HUES48 (cell line): ENCODE measurements at regions not wholly inside any gene's neighbourhood (a gene's known extent, or its start where the extent isn't known, plus 50 kb on each side); places are given as distances from the start of the nearest gene placed in this dataset.

Experiments used
- H3K27ac ChIP-seq: one replicate; pipeline ENCODE4 v1.7.0; 2013; ENCODE audit warnings: low read depth, low read length, inconsistent platforms
- H3K27me3 ChIP-seq: 2 replicates; pipeline ENCODE4 v1.6.1; 2013; ENCODE audit warnings: mild to moderate bottlenecking, low read length; ENCODE audit not compliant: control insufficient read depth, insufficient read depth
- H3K36me3 ChIP-seq: 2 replicates; pipeline ENCODE4 v1.6.1; 2013; ENCODE audit warnings: low read length; ENCODE audit not compliant: control insufficient read depth, insufficient read depth
- H3K4me1 ChIP-seq: 2 replicates; pipeline ENCODE4 v1.6.1; 2013; ENCODE audit warnings: mild to moderate bottlenecking, low read length; ENCODE audit not compliant: control insufficient read depth, insufficient read depth
- H3K4me3 ChIP-seq: 2 replicates; pipeline ENCODE4 v1.5.1; 2013; ENCODE audit warnings: mild to moderate bottlenecking, low read depth, low read length
- H3K9ac ChIP-seq: 2 replicates; pipeline ENCODE4 v1.6.1; 2013; ENCODE audit warnings: mild to moderate bottlenecking, low read depth, low read length, moderate library complexity
- H3K9me3 ChIP-seq: 2 replicates; pipeline ENCODE4 v1.6.1; 2013; ENCODE audit warnings: low read length; ENCODE audit not compliant: control insufficient read depth, insufficient read depth

DNA sequence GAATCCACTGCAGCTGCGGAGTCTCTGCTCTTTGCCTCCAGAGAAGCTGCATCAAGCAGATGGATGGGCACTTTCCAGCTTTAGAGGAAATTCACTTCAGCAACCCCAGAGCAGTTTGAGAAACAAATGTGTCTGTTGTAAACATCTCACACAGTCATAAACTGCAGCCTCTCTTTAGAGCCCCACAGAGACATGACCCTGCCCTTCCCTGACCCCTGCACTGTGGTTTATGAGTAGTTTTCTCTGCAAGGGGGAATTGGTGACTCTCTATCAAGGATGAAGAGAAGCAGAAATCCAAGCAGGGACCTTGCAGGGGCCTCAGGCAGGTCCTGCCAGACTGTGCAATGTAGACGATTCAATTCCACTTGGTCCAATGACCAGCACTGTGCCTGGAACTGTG, 160.2 kb downstream of the SH2D4B start:
- Histone ChIP-seq H3K36me3 (no peaks in the 10 kb centered on the region), H3K4me1 (peaks cover 3% of the 10 kb centered on the region; the same call in 1 of the 2 replicates), H3K9ac (no peak overlapping the region), H3K27ac (no peak overlapping the region), H3K4me3 (no peak overlapping the region), H3K9me3 (no peaks in the 10 kb centered on the region), H3K27me3 (no peaks in the 10 kb centered on the region)

GRCh38 chr10:80699602-80700039, 161.9 kb downstream of the SH2D4B start:
- Histone ChIP-seq H3K27ac (no peak overlapping the region), H3K4me1 (peaks cover 3% of the 10 kb centered on the region; the same call in 1 of the 2 replicates), H3K9me3 (no peaks in the 10 kb centered on the region)

DNA sequence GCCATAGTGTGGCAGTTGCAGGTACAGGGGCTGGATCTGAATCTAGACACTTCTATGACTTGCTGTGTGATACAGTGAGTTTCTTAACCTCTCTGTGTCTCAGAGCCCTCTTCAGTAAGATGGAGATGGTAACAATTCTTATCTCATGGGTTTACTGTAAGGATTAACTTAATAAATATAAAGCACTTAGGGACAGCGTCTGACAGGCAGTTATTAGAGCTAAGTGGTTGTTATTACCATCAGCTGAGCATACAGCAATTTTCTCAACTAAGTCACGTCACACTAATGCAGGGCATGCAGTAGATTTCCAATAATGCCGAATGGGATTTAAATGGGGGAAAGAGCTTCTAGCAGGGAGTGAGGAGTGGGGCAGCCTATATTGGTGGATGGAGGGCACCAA, 162.6 kb downstream of the SH2D4B start:
- Histone ChIP-seq H3K27ac (no peak overlapping the region), H3K9me3 (no peaks in the 10 kb centered on the region), H3K4me1 (peaks cover 3% of the 10 kb centered on the region; the same call in 1 of the 2 replicates), H3K9ac (no peak overlapping the region), H3K27me3 (no peaks in the 10 kb centered on the region), H3K36me3 (no peaks in the 10 kb centered on the region), H3K4me3 (no peak overlapping the region)

More at GRCh38 chr10:80699602-80700039, 161.9 kb downstream of the SH2D4B start:
- no peak overlapping the region for H3K4me3 ChIP-seq
- no peak overlapping the region for H3K9ac ChIP-seq
- H3K27me3 ChIP-seq = no peaks in the 10 kb centered on the region
- no peaks in the 10 kb centered on the region for H3K36me3 ChIP-seq

- no peak overlapping the region for H3K4me3 ChIP-seq
- H3K36me3 ChIP-seq = no peaks in the 10 kb centered on the region
- no peak overlapping the region for H3K27ac ChIP-seq
- H3K4me1 ChIP-seq = peaks cover 3% of the 10 kb centered on the region; the same call in 1 of the 2 replicates
- H3K9ac ChIP-seq = no peak overlapping the region
- no peaks in the 10 kb centered on the region for H3K27me3 ChIP-seq
- H3K9me3 ChIP-seq = no peaks in the 10 kb centered on the region
Measured at GRCh38 chr10:80700760-80701444, 163.2 kb downstream of the SH2D4B start.

GRCh38 chr10:80701706-80702105, 164.0 kb downstream of the SH2D4B start:
- Histone ChIP-seq H3K4me1 (peaks cover 3% of the 10 kb centered on the region; the same call in 1 of the 2 replicates), H3K27me3 (no peaks in the 10 kb centered on the region), H3K9me3 (no peaks in the 10 kb centered on the region), H3K27ac (no peak overlapping the region), H3K36me3 (no peaks in the 10 kb centered on the region), H3K4me3 (no peak overlapping the region), H3K9ac (no peak overlapping the region)

GRCh38 chr10:80702143-80702542, 164.4 kb downstream of the SH2D4B start:
- H3K9me3 ChIP-seq = no peaks in the 10 kb centered on the region
- no peak overlapping the region for H3K4me3 ChIP-seq
- no peak overlapping the region for H3K9ac ChIP-seq
- H3K36me3 ChIP-seq = no peaks in the 10 kb centered on the region
- H3K4me1 ChIP-seq = peaks cover 3% of the 10 kb centered on the region; the same call in 1 of the 2 replicates
- no peaks in the 10 kb centered on the region for H3K27me3 ChIP-seq
- no peak overlapping the region for H3K27ac ChIP-seq

GRCh38 chr10:80705899-80706298, 168.2 kb downstream of the SH2D4B start:
- no peak overlapping the region for H3K9ac ChIP-seq

GRCh38 chr10:80708185-80708584, 170.5 kb downstream of the SH2D4B start:
- no peak overlapping the region for H3K27ac ChIP-seq
- H3K4me3 ChIP-seq = no peak overlapping the region
- no peaks in the 10 kb centered on the region for H3K36me3 ChIP-seq
- H3K9me3 ChIP-seq = no peaks in the 10 kb centered on the region
- H3K4me1 ChIP-seq = no peaks in the 10 kb centered on the region
- H3K9ac ChIP-seq = no peak overlapping the region
- no peaks in the 10 kb centered on the region for H3K27me3 ChIP-seq

More at GRCh38 chr10:80705899-80706298, 168.2 kb downstream of the SH2D4B start:
- no peaks in the 10 kb centered on the region for H3K27me3 ChIP-seq
- H3K9me3 ChIP-seq = no peaks in the 10 kb centered on the region
- H3K36me3 ChIP-seq = no peaks in the 10 kb centered on the region
- H3K27ac ChIP-seq = no peak overlapping the region
- H3K4me3 ChIP-seq = no peak overlapping the region
- H3K4me1 ChIP-seq = no peaks in the 10 kb centered on the region

GRCh38 chr10:80708808-80709207, 171.1 kb downstream of the SH2D4B start:
- Histone ChIP-seq H3K36me3 (no peaks in the 10 kb centered on the region), H3K27me3 (no peaks in the 10 kb centered on the region), H3K9ac (no peak overlapping the region), H3K4me3 (no peak overlapping the region), H3K27ac (no peak overlapping the region), H3K4me1 (no peaks in the 10 kb centered on the region), H3K9me3 (no peaks in the 10 kb centered on the region)

DNA sequence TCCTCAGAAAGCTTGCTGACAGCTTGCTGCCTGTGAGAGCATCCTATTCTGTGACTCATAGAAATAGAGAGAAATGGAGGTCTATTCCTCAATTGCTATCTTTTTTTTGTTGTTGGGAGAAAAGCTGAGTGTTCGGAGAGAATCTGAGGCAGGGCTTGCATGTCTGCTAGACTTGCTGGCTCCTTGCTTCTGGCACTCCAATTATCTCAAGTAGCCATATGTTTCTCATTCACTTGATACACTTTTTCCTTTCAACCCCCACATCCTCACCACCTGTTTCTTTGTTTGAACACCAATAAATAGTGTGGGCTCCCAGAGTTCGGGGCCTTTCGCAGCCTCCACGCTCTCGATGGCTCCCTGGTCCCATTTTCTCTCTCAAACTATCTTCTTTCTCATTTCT, 172.2 kb downstream of the SH2D4B start:
- Histone ChIP-seq H3K9me3 (no peaks in the 10 kb centered on the region), H3K9ac (no peak overlapping the region), H3K36me3 (no peaks in the 10 kb centered on the region), H3K4me1 (no peaks in the 10 kb centered on the region), H3K4me3 (no peak overlapping the region), H3K27me3 (no peaks in the 10 kb centered on the region), H3K27ac (no peak overlapping the region)

DNA sequence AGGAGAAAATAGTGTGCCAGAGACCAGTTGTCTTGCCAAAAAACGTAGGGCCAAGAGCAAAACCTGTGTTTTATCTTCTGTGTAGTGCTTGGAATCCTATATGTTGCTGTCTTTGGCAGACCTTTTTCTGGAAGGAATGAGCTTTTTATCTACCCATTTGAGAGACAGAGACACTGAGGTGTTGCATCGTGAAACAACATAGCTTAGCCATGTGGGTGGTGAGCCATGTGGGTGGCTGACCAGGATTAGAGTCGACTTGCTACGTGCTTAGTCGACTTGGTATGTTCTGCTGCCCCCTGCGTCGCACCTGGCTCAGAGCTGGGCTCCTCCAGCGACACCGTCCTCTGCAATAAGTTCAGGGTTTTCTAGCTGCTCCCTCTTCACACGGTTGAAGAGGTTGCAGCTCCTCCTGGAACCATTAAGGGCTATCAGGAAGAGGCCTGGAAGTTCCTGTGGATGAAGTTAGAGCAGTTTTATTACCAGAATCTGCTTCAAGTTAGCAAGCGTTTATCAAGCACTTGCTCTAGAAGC, 175.8 kb downstream of the SH2D4B start:
- H3K36me3 ChIP-seq = no peaks in the 10 kb centered on the region
- no peaks in the 10 kb centered on the region for H3K27me3 ChIP-seq
- no peaks in the 10 kb centered on the region for H3K9me3 ChIP-seq
- H3K9ac ChIP-seq = no peak overlapping the region
- no peaks in the 10 kb centered on the region for H3K4me1 ChIP-seq
- no peak overlapping the region for H3K4me3 ChIP-seq
- H3K27ac ChIP-seq = no peak overlapping the region
